IMR-90 (cell line): ENCODE measurements at regions not wholly inside any gene's neighbourhood (a gene's known extent, or its start where the extent isn't known, plus 50 kb on each side); places are given as distances from the start of the nearest gene placed in this dataset.

Experiments
- BHLHE40 ChIP-seq: fragments of 150-350 bp; IDR thresholded peaks from 2 replicates; pipeline ENCODE4 v1.6.1; 2016; ENCODE audit warnings: mild to moderate bottlenecking, low read depth, low read length
- CEBPB ChIP-seq: IDR thresholded peaks from 2 replicates; pipeline ENCODE4 v1.6.1; 2012; ENCODE audit warnings: low read depth, low read length, improper control_type of control experiment
- CHD1 ChIP-seq: IDR thresholded peaks from 2 replicates; pipeline ENCODE4 v1.6.1; 2012; ENCODE audit warnings: low read depth, low read length, improper control_type of control experiment
- CTCF ChIP-seq: conservative IDR thresholded peaks from 2 replicates; pipeline ENCODE4 v1.5.1; 2012; ENCODE audit warnings: mild to moderate bottlenecking, low read depth, low read length, improper control_type of control experiment
- FOS ChIP-seq: fragments of 150-350 bp; IDR thresholded peaks from 2 replicates; pipeline ENCODE4 v1.6.1; 2016; ENCODE audit warnings: low read depth, low read length
- MAZ ChIP-seq: IDR thresholded peaks from 2 replicates; pipeline ENCODE4 v1.6.1; 2012; ENCODE audit warnings: low read depth, mild to moderate bottlenecking, low read length, improper control_type of control experiment, moderate library complexity, borderline replicate concordance
- MXI1 ChIP-seq: IDR thresholded peaks from 2 replicates; pipeline ENCODE4 v1.6.1; 2012; ENCODE audit warnings: low read depth, mild to moderate bottlenecking, low read length, moderate library complexity, borderline replicate concordance
- NFE2L2 ChIP-seq: fragments of 150-350 bp; IDR thresholded peaks from 2 replicates; pipeline ENCODE4 v1.6.1; 2016; ENCODE audit warnings: low read depth, mild to moderate bottlenecking, low read length
- POLR2A ChIP-seq: IDR thresholded peaks from 2 replicates; pipeline ENCODE4 v1.6.1; 2012; ENCODE audit warnings: mild to moderate bottlenecking, low read depth, low read length
- RAD21 ChIP-seq: IDR thresholded peaks from 2 replicates; pipeline ENCODE4 v1.6.1; 2012; ENCODE audit warnings: low read length, improper control_type of control experiment
- RFX5 ChIP-seq: IDR thresholded peaks from 2 replicates; pipeline ENCODE4 v1.8.0; 2012; ENCODE audit warnings: low read depth, mild to moderate bottlenecking, low read length, moderate library complexity
- TF ChIP-seq, protein P1 (sequence below): fragments of 150-350 bp; IDR thresholded peaks from 2 replicates; pipeline ENCODE4 v1.6.1; 2016; ENCODE audit warnings: low read depth, mild to moderate bottlenecking, low read length, moderate library complexity, borderline replicate concordance
- TF ChIP-seq, protein P2 (sequence below): fragments of 150-350 bp; IDR thresholded peaks from 2 replicates; pipeline ENCODE4 v1.6.1; 2017; ENCODE audit warnings: mild to moderate bottlenecking, antibody characterized with exemption, low read length, low read depth

DNA sequence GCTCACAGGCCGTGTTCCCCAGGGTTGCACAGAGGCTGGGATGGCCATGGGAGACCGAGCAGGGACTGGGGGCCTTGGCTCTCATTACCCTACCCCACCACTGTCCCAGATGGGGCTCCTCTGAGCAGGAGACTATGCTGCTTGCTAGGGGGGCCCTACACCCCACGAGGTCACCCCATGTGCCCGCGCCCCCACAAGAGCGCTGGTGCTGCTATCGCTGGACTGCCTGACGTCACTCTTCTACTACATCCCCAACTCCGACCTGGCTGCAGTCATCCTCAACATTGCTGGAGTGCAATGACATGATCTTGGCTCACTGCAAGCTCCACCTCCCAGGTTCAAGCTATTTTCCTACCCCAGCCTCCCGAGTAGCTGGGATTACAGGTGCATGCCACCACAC lies 307.7 kb downstream of the ARRDC4 start:
- TF ChIP-seq POLR2A (no peak), MXI1 (no peak), RAD21 (no peak), CEBPB (no peak), CHD1 (no peak), CTCF (no peak), BHLHE40 (no peak), FOS (no peak), RFX5 (no peak), MAZ (no peak), NFE2L2 (no peak)
- TF ChIP-seq, protein P1, sequence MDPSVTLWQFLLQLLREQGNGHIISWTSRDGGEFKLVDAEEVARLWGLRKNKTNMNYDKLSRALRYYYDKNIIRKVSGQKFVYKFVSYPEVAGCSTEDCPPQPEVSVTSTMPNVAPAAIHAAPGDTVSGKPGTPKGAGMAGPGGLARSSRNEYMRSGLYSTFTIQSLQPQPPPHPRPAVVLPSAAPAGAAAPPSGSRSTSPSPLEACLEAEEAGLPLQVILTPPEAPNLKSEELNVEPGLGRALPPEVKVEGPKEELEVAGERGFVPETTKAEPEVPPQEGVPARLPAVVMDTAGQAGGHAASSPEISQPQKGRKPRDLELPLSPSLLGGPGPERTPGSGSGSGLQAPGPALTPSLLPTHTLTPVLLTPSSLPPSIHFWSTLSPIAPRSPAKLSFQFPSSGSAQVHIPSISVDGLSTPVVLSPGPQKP: no peak
- TF ChIP-seq, protein P2, sequence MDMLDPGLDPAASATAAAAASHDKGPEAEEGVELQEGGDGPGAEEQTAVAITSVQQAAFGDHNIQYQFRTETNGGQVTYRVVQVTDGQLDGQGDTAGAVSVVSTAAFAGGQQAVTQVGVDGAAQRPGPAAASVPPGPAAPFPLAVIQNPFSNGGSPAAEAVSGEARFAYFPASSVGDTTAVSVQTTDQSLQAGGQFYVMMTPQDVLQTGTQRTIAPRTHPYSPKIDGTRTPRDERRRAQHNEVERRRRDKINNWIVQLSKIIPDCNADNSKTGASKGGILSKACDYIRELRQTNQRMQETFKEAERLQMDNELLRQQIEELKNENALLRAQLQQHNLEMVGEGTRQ: no peak
